SK-N-SH (cell line): ENCODE measurements at regions not wholly inside any gene's neighbourhood (a gene's known extent, or its start where the extent isn't known, plus 50 kb on each side); places are given as distances from the start of the nearest gene placed in this dataset.

ENCODE experiments used
- CHD2 ChIP-seq: fragments of 150-350 bp; IDR thresholded peaks from 2 replicates; pipeline ENCODE4 v1.6.1; 2018; ENCODE audit warnings: low read length; ENCODE audit not compliant: partially characterized antibody
- EP300 ChIP-seq, 2 experiments: IDR thresholded peaks; 2 replicates each; pipeline versions ENCODE4 v1.4.0 to v1.6.1; 2012; ENCODE audit warnings: borderline replicate concordance in 1 of 2, low read depth in 1 of 2, low read length in 1 of 2
- JUND ChIP-seq: IDR thresholded peaks from 2 replicates; pipeline ENCODE4 v1.4.0; 2012
- MXI1 ChIP-seq: IDR thresholded peaks from 2 replicates; pipeline ENCODE4 v1.6.1; 2012; ENCODE audit warnings: mild to moderate bottlenecking, low read depth, low read length, improper control_type of control experiment
- NRF1 ChIP-seq: IDR thresholded peaks from 2 replicates; pipeline ENCODE4 v1.6.1; 2012; ENCODE audit warnings: low read depth, mild to moderate bottlenecking, low read length
- POLR2AphosphoS5 ChIP-seq: IDR thresholded peaks from 2 replicates; pipeline ENCODE4 v1.6.1; 2012; ENCODE audit warnings: low read depth, low read length
- TAF1 ChIP-seq: IDR thresholded peaks from 2 replicates; pipeline ENCODE4 v1.6.1; 2012; ENCODE audit warnings: low read depth, mild to moderate bottlenecking, low read length, moderate library complexity, borderline replicate concordance
- YY1 ChIP-seq: IDR thresholded peaks from 2 replicates; pipeline ENCODE4 v1.4.0; 2012; ENCODE audit warnings: low read depth, mild to moderate bottlenecking
- TF ChIP-seq, protein P1 (sequence below): fragments of 200-600 bp; sonication (generic); IDR thresholded peaks from 2 replicates; pipeline ENCODE4 v1.6.1; 2017; ENCODE audit warnings: antibody characterized with exemption, mild to moderate bottlenecking, moderate library complexity
- TF ChIP-seq, protein P2 (sequence below): IDR thresholded peaks from 2 replicates; pipeline ENCODE4 v1.6.1; 2012; ENCODE audit warnings: mild to moderate bottlenecking, low read depth, low read length, moderate library complexity

DNA sequence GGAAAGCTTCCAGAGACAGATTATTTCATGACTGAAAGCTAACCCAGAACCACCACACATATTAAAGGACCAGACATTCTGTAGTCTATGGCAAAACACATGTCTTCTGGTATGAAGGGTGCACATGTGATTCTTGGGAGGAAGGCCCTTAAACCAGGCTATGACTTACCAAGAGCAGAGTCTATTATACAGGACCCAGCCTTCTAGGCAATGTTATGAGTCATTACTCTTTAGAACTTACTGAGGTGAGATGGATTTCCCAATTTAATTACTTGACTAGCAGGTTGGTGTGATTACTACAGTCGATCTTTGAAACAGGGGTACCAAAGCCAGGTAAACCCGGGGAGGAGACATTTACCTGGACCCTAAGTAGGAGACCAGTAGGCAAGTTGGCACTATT, 350.8 kb downstream of the TRIB2 start:
- no peak for TF ChIP-seq POLR2AphosphoS5
- TF ChIP-seq, protein P1, sequence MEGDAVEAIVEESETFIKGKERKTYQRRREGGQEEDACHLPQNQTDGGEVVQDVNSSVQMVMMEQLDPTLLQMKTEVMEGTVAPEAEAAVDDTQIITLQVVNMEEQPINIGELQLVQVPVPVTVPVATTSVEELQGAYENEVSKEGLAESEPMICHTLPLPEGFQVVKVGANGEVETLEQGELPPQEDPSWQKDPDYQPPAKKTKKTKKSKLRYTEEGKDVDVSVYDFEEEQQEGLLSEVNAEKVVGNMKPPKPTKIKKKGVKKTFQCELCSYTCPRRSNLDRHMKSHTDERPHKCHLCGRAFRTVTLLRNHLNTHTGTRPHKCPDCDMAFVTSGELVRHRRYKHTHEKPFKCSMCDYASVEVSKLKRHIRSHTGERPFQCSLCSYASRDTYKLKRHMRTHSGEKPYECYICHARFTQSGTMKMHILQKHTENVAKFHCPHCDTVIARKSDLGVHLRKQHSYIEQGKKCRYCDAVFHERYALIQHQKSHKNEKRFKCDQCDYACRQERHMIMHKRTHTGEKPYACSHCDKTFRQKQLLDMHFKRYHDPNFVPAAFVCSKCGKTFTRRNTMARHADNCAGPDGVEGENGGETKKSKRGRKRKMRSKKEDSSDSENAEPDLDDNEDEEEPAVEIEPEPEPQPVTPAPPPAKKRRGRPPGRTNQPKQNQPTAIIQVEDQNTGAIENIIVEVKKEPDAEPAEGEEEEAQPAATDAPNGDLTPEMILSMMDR: no peak
- TF ChIP-seq TAF1: no peak
- no peak for TF ChIP-seq NRF1
- 0 out of 2 replicates have a peak, but pooled peaks have one; percentile 19 for TF ChIP-seq MXI1
- no peak for TF ChIP-seq YY1
- TF ChIP-seq, protein P2, sequence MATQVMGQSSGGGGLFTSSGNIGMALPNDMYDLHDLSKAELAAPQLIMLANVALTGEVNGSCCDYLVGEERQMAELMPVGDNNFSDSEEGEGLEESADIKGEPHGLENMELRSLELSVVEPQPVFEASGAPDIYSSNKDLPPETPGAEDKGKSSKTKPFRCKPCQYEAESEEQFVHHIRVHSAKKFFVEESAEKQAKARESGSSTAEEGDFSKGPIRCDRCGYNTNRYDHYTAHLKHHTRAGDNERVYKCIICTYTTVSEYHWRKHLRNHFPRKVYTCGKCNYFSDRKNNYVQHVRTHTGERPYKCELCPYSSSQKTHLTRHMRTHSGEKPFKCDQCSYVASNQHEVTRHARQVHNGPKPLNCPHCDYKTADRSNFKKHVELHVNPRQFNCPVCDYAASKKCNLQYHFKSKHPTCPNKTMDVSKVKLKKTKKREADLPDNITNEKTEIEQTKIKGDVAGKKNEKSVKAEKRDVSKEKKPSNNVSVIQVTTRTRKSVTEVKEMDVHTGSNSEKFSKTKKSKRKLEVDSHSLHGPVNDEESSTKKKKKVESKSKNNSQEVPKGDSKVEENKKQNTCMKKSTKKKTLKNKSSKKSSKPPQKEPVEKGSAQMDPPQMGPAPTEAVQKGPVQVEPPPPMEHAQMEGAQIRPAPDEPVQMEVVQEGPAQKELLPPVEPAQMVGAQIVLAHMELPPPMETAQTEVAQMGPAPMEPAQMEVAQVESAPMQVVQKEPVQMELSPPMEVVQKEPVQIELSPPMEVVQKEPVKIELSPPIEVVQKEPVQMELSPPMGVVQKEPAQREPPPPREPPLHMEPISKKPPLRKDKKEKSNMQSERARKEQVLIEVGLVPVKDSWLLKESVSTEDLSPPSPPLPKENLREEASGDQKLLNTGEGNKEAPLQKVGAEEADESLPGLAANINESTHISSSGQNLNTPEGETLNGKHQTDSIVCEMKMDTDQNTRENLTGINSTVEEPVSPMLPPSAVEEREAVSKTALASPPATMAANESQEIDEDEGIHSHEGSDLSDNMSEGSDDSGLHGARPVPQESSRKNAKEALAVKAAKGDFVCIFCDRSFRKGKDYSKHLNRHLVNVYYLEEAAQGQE: no peak
- TF ChIP-seq JUND: no peak
- no peak for TF ChIP-seq CHD2
- no peak for TF ChIP-seq EP300 (IDR thresholded peaks at IDR 0.05; ENCODE audit: borderline replicate concordance in 1 of 2, low read depth in 1 of 2, low read length in 1 of 2)
